ENCODE measurements at regions not wholly inside any gene's neighbourhood (a gene's known extent, or its start where the extent isn't known, plus 50 kb on each side); places are given as distances from the start of the nearest gene placed in this dataset.

DNA sequence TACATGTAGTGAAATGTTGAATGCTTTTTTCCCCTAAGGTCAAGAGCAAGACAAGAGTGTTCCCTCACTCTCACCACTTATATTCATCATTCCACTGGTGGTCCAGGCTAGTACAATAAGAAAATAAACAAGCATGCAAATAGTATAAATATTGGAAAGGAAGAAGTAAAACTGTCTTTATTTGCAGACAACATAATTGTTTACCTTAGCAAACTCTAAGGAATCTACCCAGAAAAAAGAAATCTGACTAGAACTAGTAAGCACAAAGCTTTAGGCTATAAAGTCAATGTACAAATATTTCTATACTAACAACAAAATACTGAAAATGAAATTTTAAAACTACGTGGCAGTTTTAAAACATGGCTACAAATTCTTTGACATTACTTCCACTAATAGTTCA lies 101.7 kb downstream of the CYB561 start:
- no peaks in the 10 kb centered on the region for H3K27me3 ChIP-seq (ENCODE audit: insufficient read depth, low read length)
- no peak overlapping the region for H3K4me2 ChIP-seq (ENCODE audit: insufficient read depth, low read length)
- H4K20me1 ChIP-seq (ENCODE audit: insufficient read depth, low read length), result no peaks in the 10 kb centered on the region
- peaks cover 9% of the 10 kb centered on the region for H3K36me3 ChIP-seq (ENCODE audit: insufficient read depth, low read length)
- no peak overlapping the region for H3K4me3 ChIP-seq (ENCODE audit: insufficient read depth, low read length)
- DNase-seq (ENCODE audit: insufficient read length, low spot score, missing footprints), result no peak
- H3K27ac ChIP-seq (ENCODE audit: low read depth, low read length), result no peak overlapping the region
- H3K9me3 ChIP-seq (ENCODE audit: low read depth, low read length), result no peaks in the 10 kb centered on the region
- no peaks in the 10 kb centered on the region for H3K79me2 ChIP-seq (ENCODE audit: insufficient read depth, low read length)
- no peak overlapping the region for H2AFZ ChIP-seq (ENCODE audit: low read length)
- no peak for TF ChIP-seq CTCF (IDR thresholded peaks at IDR 0.05; ENCODE audit: extremely low read depth, low read depth, low read length)
- peaks cover 27% of the 10 kb centered on the region for H3K4me1 ChIP-seq (ENCODE audit: insufficient read depth, low read length)

GRCh38 chr17:63345611-63346010 lies 100.5 kb downstream of the CYB561 start:
- Histone ChIP-seq H3K27ac (ENCODE audit: low read depth, low read length) (no peak overlapping the region), H3K4me1 (ENCODE audit: insufficient read depth, low read length) (peaks cover 38% of the 10 kb centered on the region), H3K9me3 (ENCODE audit: low read depth, low read length) (no peaks in the 10 kb centered on the region), H3K79me2 (ENCODE audit: insufficient read depth, low read length) (no peaks in the 10 kb centered on the region), H4K20me1 (ENCODE audit: insufficient read depth, low read length) (no peaks in the 10 kb centered on the region), H3K4me3 (ENCODE audit: insufficient read depth, low read length) (no peak overlapping the region), H3K4me2 (ENCODE audit: insufficient read depth, low read length) (no peak overlapping the region), H3K27me3 (ENCODE audit: insufficient read depth, low read length) (no peaks in the 10 kb centered on the region), H3K36me3 (ENCODE audit: insufficient read depth, low read length) (peaks cover 9% of the 10 kb centered on the region), H2AFZ (ENCODE audit: low read length) (no peak overlapping the region)
- peak; percentile 50 for DNase-seq (ENCODE audit: insufficient read length, low spot score, missing footprints)
- TF ChIP-seq CTCF (IDR thresholded peaks at IDR 0.05; ENCODE audit: extremely low read depth, low read depth, low read length), result no peak

GRCh38 chr17:63347475-63347874 lies 98.6 kb downstream of the CYB561 start:
- Histone ChIP-seq H3K27ac (ENCODE audit: low read depth, low read length) (no peak overlapping the region), H3K4me2 (ENCODE audit: insufficient read depth, low read length) (no peak overlapping the region), H3K27me3 (ENCODE audit: insufficient read depth, low read length) (no peaks in the 10 kb centered on the region), H2AFZ (ENCODE audit: low read length) (no peak overlapping the region), H3K79me2 (ENCODE audit: insufficient read depth, low read length) (no peaks in the 10 kb centered on the region), H3K36me3 (ENCODE audit: insufficient read depth, low read length) (no peaks in the 10 kb centered on the region), H3K4me1 (ENCODE audit: insufficient read depth, low read length) (peaks cover 34% of the 10 kb centered on the region), H3K9me3 (ENCODE audit: low read depth, low read length) (no peaks in the 10 kb centered on the region), H4K20me1 (ENCODE audit: insufficient read depth, low read length) (no peaks in the 10 kb centered on the region), H3K4me3 (ENCODE audit: insufficient read depth, low read length) (no peak overlapping the region)
- TF ChIP-seq CTCF (IDR thresholded peaks at IDR 0.05; ENCODE audit: extremely low read depth, low read depth, low read length), result no peak
- DNase-seq (ENCODE audit: insufficient read length, low spot score, missing footprints), result peak; percentile 13

- H3K4me3 ChIP-seq (ENCODE audit: insufficient read depth, low read length), result no peak overlapping the region
- H3K4me2 ChIP-seq (ENCODE audit: insufficient read depth, low read length), result peak overlapping the region; percentile 28
- H2AFZ ChIP-seq (ENCODE audit: low read length), result no peak overlapping the region
Observed at GRCh38 chr17:63349478-63350000, 96.6 kb downstream of the CYB561 start.

More at GRCh38 chr17:63349478-63350000, 96.6 kb downstream of the CYB561 start:
- Histone ChIP-seq H4K20me1 (ENCODE audit: insufficient read depth, low read length) (no peaks in the 10 kb centered on the region), H3K27ac (ENCODE audit: low read depth, low read length) (peak overlapping the region; percentile 55), H3K9me3 (ENCODE audit: low read depth, low read length) (no peaks in the 10 kb centered on the region), H3K79me2 (ENCODE audit: insufficient read depth, low read length) (no peaks in the 10 kb centered on the region), H3K4me1 (ENCODE audit: insufficient read depth, low read length) (peaks cover 38% of the 10 kb centered on the region), H3K36me3 (ENCODE audit: insufficient read depth, low read length) (no peaks in the 10 kb centered on the region), H3K27me3 (ENCODE audit: insufficient read depth, low read length) (no peaks in the 10 kb centered on the region)
- no peak for TF ChIP-seq CTCF (IDR thresholded peaks at IDR 0.05; ENCODE audit: extremely low read depth, low read depth, low read length)
- DNase-seq (ENCODE audit: insufficient read length, low spot score, missing footprints), result peak; percentile 73
